ENCODE measurements at regions not wholly inside any gene's neighbourhood (a gene's known extent, or its start where the extent isn't known, plus 50 kb on each side); places are given as distances from the start of the nearest gene placed in this dataset.

DNA sequence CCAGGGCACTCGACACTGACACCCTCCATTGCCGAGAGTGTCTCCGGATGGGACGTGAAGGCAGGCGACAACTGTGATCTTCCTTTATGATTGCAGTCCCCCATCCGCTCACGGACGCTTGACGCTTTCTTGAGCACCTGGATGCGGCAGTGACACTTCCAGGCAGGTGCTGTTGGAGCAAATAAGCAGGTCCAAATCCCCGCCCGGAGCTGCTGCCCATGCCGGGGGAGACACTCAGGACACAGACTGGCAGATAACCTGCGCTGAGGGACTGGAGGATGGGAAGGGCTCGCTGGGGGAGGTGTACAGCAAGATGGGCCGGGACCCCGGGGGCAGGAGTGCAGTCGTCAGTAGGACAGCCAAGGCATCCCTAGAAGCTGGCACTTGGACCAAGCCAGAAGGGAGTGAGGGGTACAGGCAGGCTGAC is 1403.5 kb downstream of the BRD1 start:
- no peak for TF ChIP-seq CTCF (IDR thresholded peaks at IDR 0.05; ENCODE audit: insufficient read depth, low read length)
- TF ChIP-seq POLR2AphosphoS5 (IDR thresholded peaks at IDR 0.05; ENCODE audit: low read depth), result no peak
- TF ChIP-seq SPI1 (IDR thresholded peaks at IDR 0.05; ENCODE audit: borderline replicate concordance, low read depth), result no peak
- TF ChIP-seq, protein P1, sequence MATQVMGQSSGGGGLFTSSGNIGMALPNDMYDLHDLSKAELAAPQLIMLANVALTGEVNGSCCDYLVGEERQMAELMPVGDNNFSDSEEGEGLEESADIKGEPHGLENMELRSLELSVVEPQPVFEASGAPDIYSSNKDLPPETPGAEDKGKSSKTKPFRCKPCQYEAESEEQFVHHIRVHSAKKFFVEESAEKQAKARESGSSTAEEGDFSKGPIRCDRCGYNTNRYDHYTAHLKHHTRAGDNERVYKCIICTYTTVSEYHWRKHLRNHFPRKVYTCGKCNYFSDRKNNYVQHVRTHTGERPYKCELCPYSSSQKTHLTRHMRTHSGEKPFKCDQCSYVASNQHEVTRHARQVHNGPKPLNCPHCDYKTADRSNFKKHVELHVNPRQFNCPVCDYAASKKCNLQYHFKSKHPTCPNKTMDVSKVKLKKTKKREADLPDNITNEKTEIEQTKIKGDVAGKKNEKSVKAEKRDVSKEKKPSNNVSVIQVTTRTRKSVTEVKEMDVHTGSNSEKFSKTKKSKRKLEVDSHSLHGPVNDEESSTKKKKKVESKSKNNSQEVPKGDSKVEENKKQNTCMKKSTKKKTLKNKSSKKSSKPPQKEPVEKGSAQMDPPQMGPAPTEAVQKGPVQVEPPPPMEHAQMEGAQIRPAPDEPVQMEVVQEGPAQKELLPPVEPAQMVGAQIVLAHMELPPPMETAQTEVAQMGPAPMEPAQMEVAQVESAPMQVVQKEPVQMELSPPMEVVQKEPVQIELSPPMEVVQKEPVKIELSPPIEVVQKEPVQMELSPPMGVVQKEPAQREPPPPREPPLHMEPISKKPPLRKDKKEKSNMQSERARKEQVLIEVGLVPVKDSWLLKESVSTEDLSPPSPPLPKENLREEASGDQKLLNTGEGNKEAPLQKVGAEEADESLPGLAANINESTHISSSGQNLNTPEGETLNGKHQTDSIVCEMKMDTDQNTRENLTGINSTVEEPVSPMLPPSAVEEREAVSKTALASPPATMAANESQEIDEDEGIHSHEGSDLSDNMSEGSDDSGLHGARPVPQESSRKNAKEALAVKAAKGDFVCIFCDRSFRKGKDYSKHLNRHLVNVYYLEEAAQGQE (IDR thresholded peaks at IDR 0.05; ENCODE audit: insufficient replicate concordance, low read depth), result no peak
- no peak for TF ChIP-seq GABPA (IDR thresholded peaks at IDR 0.05; ENCODE audit: low read depth)

All from HL-60 (cell line).